Testis (tissue), 2 donors: ENCODE measurements at regions not wholly inside any gene's neighbourhood (a gene's known extent, or its start where the extent isn't known, plus 50 kb on each side); places are given as distances from the start of the nearest gene placed in this dataset.

Experiments used
- DNase-seq: peaks from one replicate; pipeline ENCODE4 v3.0.0-alpha.2; 2019
- H3K27ac ChIP-seq, 2 donors: fragments of 200-600 bp; sonication (generic); one replicate each; pipeline ENCODE4 v1.5.1; 2019
- H3K27me3 ChIP-seq: fragments of 200-600 bp; sonication (generic); one replicate; pipeline ENCODE4 v1.5.1; 2019
- H3K36me3 ChIP-seq: fragments of 200-600 bp; sonication (generic); one replicate; pipeline ENCODE4 v1.5.1; 2017; ENCODE audit warnings: low read depth; ENCODE audit errors: missing control alignments
- H3K4me1 ChIP-seq: fragments of 200-600 bp; sonication (generic); one replicate; pipeline ENCODE4 v1.5.1; 2019
- H3K4me3 ChIP-seq, 2 donors: fragments of 200-600 bp; sonication (generic); one replicate each; pipeline ENCODE4 v1.5.1; 2017 to 2019
- H3K9me3 ChIP-seq: fragments of 200-600 bp; sonication (generic); one replicate; pipeline ENCODE4 v1.5.1; 2017
- CTCF ChIP-seq, 3 experiments: fragments of 450-650 bp in 2 of 3; fragments of 200-600 bp in 1 of 3; sonication (generic) in 1 of 3; IDR thresholded peaks; one replicate each; pipeline ENCODE4 v1.5.1; 2016 to 2019; ENCODE audit warnings: antibody characterized with exemption in 3 of 3, mild to moderate bottlenecking in 2 of 3, moderate library complexity in 1 of 3
- POLR2A ChIP-seq: fragments of 450-650 bp; IDR thresholded peaks from one replicate; pipeline ENCODE4 v1.6.1; 2017; ENCODE audit warnings: antibody characterized with exemption, mild to moderate bottlenecking, moderate library complexity
- WGBS, 2 donors: methylation state at CpG; one replicate each; pipeline ENCODE4 v1.1.5; 2018; 5-methylcytosine and 5-hydroxymethylcytosine counted together
- intact Hi-C: fragments of 100-400 bp; cut with DNase I; formaldehyde crosslinking; loops from one replicate; pipeline ENCODE4 v1.15.1; 2023; ENCODE audit warnings: low total_unique reads

DNA sequence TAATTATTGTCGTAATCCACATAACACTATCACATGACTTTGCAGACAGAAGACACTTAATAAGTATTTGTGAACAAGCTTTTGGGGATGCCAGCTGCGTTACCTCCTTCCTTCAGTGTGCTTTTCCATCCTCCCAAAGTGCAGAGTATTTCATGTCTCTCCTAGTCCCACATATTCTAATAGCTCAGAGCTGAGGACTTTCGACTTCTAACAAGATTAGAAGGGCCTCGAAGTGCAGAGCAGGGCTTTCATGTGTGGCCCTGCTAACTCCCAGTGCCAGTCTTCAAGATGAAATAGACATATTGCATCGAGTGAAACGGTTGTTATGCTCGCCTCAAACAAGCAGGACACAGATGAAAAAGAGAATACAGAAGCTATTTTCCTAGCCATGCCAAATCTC, 125.7 kb upstream of the RNF32 start:
- TF ChIP-seq POLR2A (no peak), CTCF (IDR thresholded peaks at IDR 0.05) (no peak)
- no peaks in the 10 kb centered on the region for H3K9me3 ChIP-seq
- no peak overlapping the region for H3K27ac ChIP-seq
- intact Hi-C loops = no loop called here
- DNase-seq = no peak
- 87 to 90% methylated on average over 7 of the region's 7 CpGs for WGBS, 2 donors
- H3K4me1 ChIP-seq = no peaks in the 10 kb centered on the region
- H3K27me3 ChIP-seq = no peaks in the 10 kb centered on the region
- H3K36me3 ChIP-seq = no peaks in the 10 kb centered on the region
- H3K4me3 ChIP-seq = no peak overlapping the region

DNA sequence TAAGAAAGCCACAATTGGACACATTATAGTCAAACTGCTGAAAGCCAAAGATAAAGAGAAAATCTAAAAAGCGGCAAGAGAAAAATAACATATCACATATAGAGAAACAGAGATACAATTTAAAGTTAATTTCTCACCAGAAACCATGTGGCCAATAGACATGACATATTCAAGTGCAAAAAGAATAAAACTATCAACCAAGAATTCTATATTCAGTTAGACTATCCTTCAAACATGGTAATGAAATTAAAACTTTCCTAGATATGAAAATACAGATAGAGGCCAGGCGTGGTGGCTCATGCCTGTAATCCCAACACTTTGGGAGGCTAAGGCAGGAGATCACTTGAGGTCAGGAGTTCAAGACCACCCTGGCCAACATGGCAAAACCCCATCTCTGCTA, 129.1 kb upstream of the RNF32 start:
- Histone ChIP-seq H3K27me3 (no peaks in the 10 kb centered on the region), H3K9me3 (no peaks in the 10 kb centered on the region), H3K27ac (no peak overlapping the region), H3K4me1 (no peaks in the 10 kb centered on the region), H3K4me3 (no peak overlapping the region), H3K36me3 (no peaks in the 10 kb centered on the region)
- intact Hi-C loops = no loop called here
- no peak for DNase-seq
- no peak for TF ChIP-seq CTCF (IDR thresholded peaks at IDR 0.05)
- TF ChIP-seq POLR2A = no peak
- WGBS, 2 donors = 86 to 96% methylated on average over 2 of the region's 2 CpGs

GRCh38 chr7:156510966-156511365, 129.6 kb upstream of the RNF32 start:
- no peak for TF ChIP-seq POLR2A
- TF ChIP-seq CTCF (IDR thresholded peaks at IDR 0.05) = no peak
- Histone ChIP-seq H3K27ac (no peak overlapping the region), H3K4me1 (no peaks in the 10 kb centered on the region), H3K36me3 (no peaks in the 10 kb centered on the region), H3K9me3 (no peaks in the 10 kb centered on the region), H3K27me3 (no peaks in the 10 kb centered on the region), H3K4me3 (no peak overlapping the region)
- DNase-seq = no peak
- intact Hi-C loops = no loop called here

GRCh38 chr7:156509216-156509615, 131.4 kb upstream of the RNF32 start:
- no peaks in the 10 kb centered on the region for H3K27me3 ChIP-seq
- no peak for DNase-seq
- no peak overlapping the region for H3K27ac ChIP-seq
- no peak overlapping the region for H3K4me3 ChIP-seq
- WGBS, 2 donors = 89% methylated on average over 3 of the region's 3 CpGs
- H3K4me1 ChIP-seq = no peaks in the 10 kb centered on the region
- H3K36me3 ChIP-seq = no peaks in the 10 kb centered on the region
- TF ChIP-seq POLR2A (no peak), CTCF (IDR thresholded peaks at IDR 0.05) (no peak)
- intact Hi-C loops = no loop called here
- H3K9me3 ChIP-seq = no peaks in the 10 kb centered on the region

DNA sequence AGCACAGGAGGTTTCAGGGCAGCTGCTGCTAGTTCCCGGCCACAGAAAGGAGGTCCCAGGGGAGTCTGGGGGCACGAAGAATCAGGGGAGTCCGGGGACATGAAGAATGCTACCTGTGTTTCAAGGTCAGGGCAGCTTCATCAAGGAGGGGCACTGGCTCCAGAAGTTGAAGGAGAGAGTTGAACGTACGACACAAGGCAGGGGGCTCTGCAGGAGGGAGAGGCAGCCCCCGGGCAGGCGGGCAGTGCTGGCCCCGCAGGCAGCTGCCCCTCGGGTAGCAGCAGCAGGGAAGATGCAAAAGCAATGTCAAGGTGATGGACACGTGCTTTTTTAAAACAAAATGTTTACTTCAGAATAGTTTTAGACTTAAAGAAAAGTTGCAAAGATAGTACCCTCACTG, 134.7 kb upstream of the RNF32 start:
- no peak for DNase-seq
- intact Hi-C loops = no loop called here
- WGBS, 2 donors = 73 to 80% methylated on average over 10 of the region's 10 CpGs

More for the DNA sequence above, 134.7 kb upstream of the RNF32 start:
- no peak overlapping the region for H3K27ac ChIP-seq
- no peak overlapping the region for H3K4me3 ChIP-seq
- no peaks in the 10 kb centered on the region for H3K4me1 ChIP-seq
- TF ChIP-seq CTCF (IDR thresholded peaks at IDR 0.05) = no peak
- TF ChIP-seq POLR2A = no peak
- H3K9me3 ChIP-seq = no peaks in the 10 kb centered on the region
- no peaks in the 10 kb centered on the region for H3K36me3 ChIP-seq
- no peaks in the 10 kb centered on the region for H3K27me3 ChIP-seq
